ENCODE measurements at regions not wholly inside any gene's neighbourhood (a gene's known extent, or its start where the extent isn't known, plus 50 kb on each side); places are given as distances from the start of the nearest gene placed in this dataset.

DNA sequence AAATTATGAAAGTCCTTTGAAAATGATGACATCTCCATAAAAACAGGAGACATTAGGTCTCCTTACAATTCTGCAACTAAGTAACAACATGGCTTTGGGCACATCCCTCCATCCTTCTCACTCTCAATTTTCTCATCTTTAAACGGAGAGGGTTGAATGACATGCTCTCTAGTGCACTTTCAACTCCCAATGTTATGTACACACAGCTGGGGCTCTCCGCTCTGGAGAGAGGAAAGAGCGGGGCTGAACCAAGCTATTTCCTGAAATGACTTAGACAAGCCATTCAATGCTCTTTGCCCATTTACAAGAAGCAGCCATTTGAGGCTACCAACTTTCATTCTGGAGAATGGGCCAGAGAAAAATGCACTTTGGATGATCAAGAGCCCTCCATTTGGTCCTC is 144.2 kb upstream of the BNIP2 start:
- peaks cover 5% of the 10 kb centered on the region; the same call in 1 of the 2 replicates for H3K27me3 ChIP-seq (ENCODE audit: control insufficient read depth, low read length)

DNA sequence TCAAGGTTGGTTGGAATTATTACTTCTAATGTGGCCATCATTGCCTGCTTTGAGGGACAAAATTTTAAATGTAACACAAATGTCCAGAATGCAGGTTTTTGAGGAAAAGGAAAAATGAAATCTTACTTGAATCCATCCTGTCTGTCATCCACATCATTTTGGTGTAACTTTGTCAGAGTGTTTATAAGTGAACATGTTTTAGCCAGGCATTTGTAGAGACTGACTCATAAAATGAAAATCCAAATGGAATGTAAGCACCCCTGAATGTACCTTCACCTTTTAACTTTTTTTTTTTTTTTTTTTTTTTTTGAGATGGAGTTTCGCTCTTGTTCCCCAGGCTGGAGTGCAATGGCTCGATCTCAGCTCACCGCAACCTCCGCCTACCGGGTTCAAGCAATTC is 141.8 kb upstream of the BNIP2 start:
- Histone ChIP-seq H3F3A (ENCODE audit: control insufficient read depth, insufficient read depth) (no peaks in the 10 kb centered on the region), H3K9me3 (ENCODE audit: control insufficient read depth, insufficient read depth, low read length) (no peaks in the 10 kb centered on the region), H3K27ac (ENCODE audit: low read depth, low read length) (no peak overlapping the region), H4K20me1 (ENCODE audit: control insufficient read depth, insufficient read depth, low read depth, low read length) (no peaks in the 10 kb centered on the region), H3K79me2 (ENCODE audit: control insufficient read depth, low read length) (no peaks in the 10 kb centered on the region), H3K27me3 (ENCODE audit: control insufficient read depth, low read length) (no peaks in the 10 kb centered on the region), H3K9me2 (replicated peaks; ENCODE audit: control insufficient read depth, low read length) (no peaks in the 10 kb centered on the region), H3K36me3 (ENCODE audit: control insufficient read depth, low read length) (no peaks in the 10 kb centered on the region), H3K4me1 (ENCODE audit: control insufficient read depth, low read length) (no peaks in the 10 kb centered on the region), H3K4me3 (ENCODE audit: low read length) (no peak overlapping the region), H3K4me2 (ENCODE audit: low read length) (no peak overlapping the region)
- TF ChIP-seq, protein P1, sequence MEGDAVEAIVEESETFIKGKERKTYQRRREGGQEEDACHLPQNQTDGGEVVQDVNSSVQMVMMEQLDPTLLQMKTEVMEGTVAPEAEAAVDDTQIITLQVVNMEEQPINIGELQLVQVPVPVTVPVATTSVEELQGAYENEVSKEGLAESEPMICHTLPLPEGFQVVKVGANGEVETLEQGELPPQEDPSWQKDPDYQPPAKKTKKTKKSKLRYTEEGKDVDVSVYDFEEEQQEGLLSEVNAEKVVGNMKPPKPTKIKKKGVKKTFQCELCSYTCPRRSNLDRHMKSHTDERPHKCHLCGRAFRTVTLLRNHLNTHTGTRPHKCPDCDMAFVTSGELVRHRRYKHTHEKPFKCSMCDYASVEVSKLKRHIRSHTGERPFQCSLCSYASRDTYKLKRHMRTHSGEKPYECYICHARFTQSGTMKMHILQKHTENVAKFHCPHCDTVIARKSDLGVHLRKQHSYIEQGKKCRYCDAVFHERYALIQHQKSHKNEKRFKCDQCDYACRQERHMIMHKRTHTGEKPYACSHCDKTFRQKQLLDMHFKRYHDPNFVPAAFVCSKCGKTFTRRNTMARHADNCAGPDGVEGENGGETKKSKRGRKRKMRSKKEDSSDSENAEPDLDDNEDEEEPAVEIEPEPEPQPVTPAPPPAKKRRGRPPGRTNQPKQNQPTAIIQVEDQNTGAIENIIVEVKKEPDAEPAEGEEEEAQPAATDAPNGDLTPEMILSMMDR (IDR thresholded peaks at IDR 0.05; ENCODE audit: low read depth, low read length, poor library complexity, severe bottlenecking): no peak
- TF ChIP-seq EZH2phosphoT487 (IDR thresholded peaks at IDR 0.05; ENCODE audit: borderline replicate concordance, low read length): no peak

More for the DNA sequence above, 144.2 kb upstream of the BNIP2 start:
- TF ChIP-seq EZH2phosphoT487 (IDR thresholded peaks at IDR 0.05; ENCODE audit: borderline replicate concordance, low read length): no peak
- TF ChIP-seq, protein P1 (IDR thresholded peaks at IDR 0.05; ENCODE audit: low read depth, low read length, poor library complexity, severe bottlenecking): no peak
- H3K4me1 ChIP-seq (ENCODE audit: control insufficient read depth, low read length): no peaks in the 10 kb centered on the region
- no peaks in the 10 kb centered on the region for H3F3A ChIP-seq (ENCODE audit: control insufficient read depth, insufficient read depth)
- no peaks in the 10 kb centered on the region for H3K79me2 ChIP-seq (ENCODE audit: control insufficient read depth, low read length)
- no peaks in the 10 kb centered on the region for H4K20me1 ChIP-seq (ENCODE audit: control insufficient read depth, insufficient read depth, low read depth, low read length)
- no peak overlapping the region for H3K4me2 ChIP-seq (ENCODE audit: low read length)
- no peaks in the 10 kb centered on the region for H3K36me3 ChIP-seq (ENCODE audit: control insufficient read depth, low read length)
- no peaks in the 10 kb centered on the region for H3K9me2 ChIP-seq (replicated peaks; ENCODE audit: control insufficient read depth, low read length)
- no peak overlapping the region for H3K27ac ChIP-seq (ENCODE audit: low read depth, low read length)
- H3K4me3 ChIP-seq (ENCODE audit: low read length): no peak overlapping the region
- no peaks in the 10 kb centered on the region for H3K9me3 ChIP-seq (ENCODE audit: control insufficient read depth, insufficient read depth, low read length)

DNA sequence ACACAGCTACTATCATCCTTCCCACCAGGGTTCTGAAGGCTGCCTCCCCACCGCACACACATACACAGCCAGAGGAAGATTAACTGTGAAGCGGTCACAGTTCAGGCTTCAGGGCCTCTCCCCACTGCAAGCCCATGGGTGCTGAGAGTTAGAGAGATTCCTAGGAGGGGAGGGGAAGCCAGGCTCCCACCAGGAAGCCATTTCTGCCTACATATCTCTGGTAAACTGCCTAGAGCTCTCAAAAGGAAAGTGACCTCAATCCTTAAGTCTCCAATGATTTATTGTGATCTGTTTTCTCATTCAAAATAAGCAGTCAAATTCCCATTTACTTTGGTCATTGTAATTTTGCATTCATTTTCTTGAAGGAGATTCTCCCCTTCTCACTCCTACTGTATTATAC is 141.0 kb upstream of the BNIP2 start:
- Histone ChIP-seq H3K4me1 (ENCODE audit: control insufficient read depth, low read length) (no peaks in the 10 kb centered on the region), H4K20me1 (ENCODE audit: control insufficient read depth, insufficient read depth, low read depth, low read length) (no peaks in the 10 kb centered on the region)

More for the DNA sequence above, 141.0 kb upstream of the BNIP2 start:
- Histone ChIP-seq H3K9me2 (replicated peaks; ENCODE audit: control insufficient read depth, low read length) (no peaks in the 10 kb centered on the region), H3K27ac (ENCODE audit: low read depth, low read length) (no peak overlapping the region), H3K9me3 (ENCODE audit: control insufficient read depth, insufficient read depth, low read length) (no peaks in the 10 kb centered on the region), H3K79me2 (ENCODE audit: control insufficient read depth, low read length) (no peaks in the 10 kb centered on the region), H3F3A (ENCODE audit: control insufficient read depth, insufficient read depth) (no peaks in the 10 kb centered on the region), H3K4me2 (ENCODE audit: low read length) (no peak overlapping the region), H3K36me3 (ENCODE audit: control insufficient read depth, low read length) (no peaks in the 10 kb centered on the region), H3K4me3 (ENCODE audit: low read length) (no peak overlapping the region), H3K27me3 (ENCODE audit: control insufficient read depth, low read length) (no peaks in the 10 kb centered on the region)
- no peak for TF ChIP-seq EZH2phosphoT487 (IDR thresholded peaks at IDR 0.05; ENCODE audit: borderline replicate concordance, low read length)
- TF ChIP-seq, protein P1 (IDR thresholded peaks at IDR 0.05; ENCODE audit: low read depth, low read length, poor library complexity, severe bottlenecking): no peak

All from DOHH2 (cell line).